Stomach (tissue), 8 donors: ENCODE measurements at regions not wholly inside any gene's neighbourhood (a gene's known extent, or its start where the extent isn't known, plus 50 kb on each side); places are given as distances from the start of the nearest gene placed in this dataset.
"Not testable (repeated sequence)": the region's sequence is repeated elsewhere in the genome, so short reads cannot be mapped to it uniquely, and the experiment has no call there.

Experiments used
- DNase-seq, 2 donors: peaks; one replicate each; pipeline versions ENCODE4 v3.0.0 to v3.0.0-alpha.2; 2013 to 2019
- H3K27ac ChIP-seq, 5 donors: fragments of 200-600 bp in 4 of 5; sonication (generic) in 4 of 5; one replicate each; pipeline ENCODE4 v1.5.1; 2013 to 2019; ENCODE audit warnings: mild to moderate bottlenecking in 1 of 5, moderate library complexity in 1 of 5
- H3K27me3 ChIP-seq, 3 donors: fragments of 200-600 bp; sonication (generic); one replicate each; pipeline ENCODE4 v1.5.1; 2017 to 2019; ENCODE audit warnings: mixed run types in 1 of 3
- H3K36me3 ChIP-seq, 4 donors: fragments of 200-600 bp; sonication (generic); 1 replicate in 3 of 4; 2 replicates in 1 of 4; pipeline ENCODE4 v1.5.1; 2016 to 2019
- H3K4me1 ChIP-seq, 4 donors: fragments of 200-600 bp; sonication (generic); one replicate each; pipeline ENCODE4 v1.5.1; 2016 to 2019
- H3K4me3 ChIP-seq, 4 donors: fragments of 200-600 bp; sonication (generic) in 3 of 4; one replicate each; pipeline ENCODE4 v1.5.1; 2016 to 2019; ENCODE audit warnings: mild to moderate bottlenecking in 1 of 4
- H3K9me3 ChIP-seq, 4 donors: fragments of 200-600 bp; sonication (generic); one replicate each; pipeline ENCODE4 v1.5.1; 2016 to 2019
- EP300 ChIP-seq: sonication (generic); formaldehyde crosslinking; IDR thresholded peaks from one replicate; pipeline ENCODE4 v1.6.1; 2017; ENCODE audit warnings: antibody characterized with exemption
- POLR2A ChIP-seq, 4 donors: fragments of 450-650 bp; IDR thresholded peaks; one replicate each; pipeline ENCODE4 v1.6.1; 2016; ENCODE audit warnings: antibody characterized with exemption in 4 of 4, control low read depth in 2 of 4, mild to moderate bottlenecking in 1 of 4, moderate library complexity in 1 of 4
- POLR2AphosphoS5 ChIP-seq, 3 donors: sonication (generic); formaldehyde crosslinking; IDR thresholded peaks; one replicate each; pipeline ENCODE4 v1.6.1; 2016; ENCODE audit warnings: antibody characterized with exemption in 3 of 3
- WGBS, 5 donors: extraction: QIAGEN DNeasy Blood & Tissue Kit in 3 of 5; methylation state at CpG; one replicate each; pipeline versions ENCODE4 v1.1.5 to v1.1.7; 2013 to 2018; 5-methylcytosine and 5-hydroxymethylcytosine counted together
- intact Hi-C: fragments of 100-400 bp; cut with DNase I; formaldehyde crosslinking; loops from one replicate; pipeline ENCODE4 v1.15.1; 2023; ENCODE audit warnings: low total_unique reads
- TF ChIP-seq, protein P1 (sequence below), 7 experiments: fragments of 450-650 bp in 4 of 7; fragments of 200-600 bp in 3 of 7; sonication (generic) in 3 of 7; IDR thresholded peaks; one replicate each; pipeline ENCODE4 v1.5.1; 2016 to 2019; ENCODE audit warnings: antibody characterized with exemption in 7 of 7, control low read depth in 2 of 7, mild to moderate bottlenecking in 1 of 7
- donor health status: healthy with polysubstance abuse.
- donor health status: Bipolar disorder and iron deficiency.
- donor health status: healthy.

- TF ChIP-seq POLR2AphosphoS5 (IDR thresholded peaks at IDR 0.05): no peak
- TF ChIP-seq, protein P1, sequence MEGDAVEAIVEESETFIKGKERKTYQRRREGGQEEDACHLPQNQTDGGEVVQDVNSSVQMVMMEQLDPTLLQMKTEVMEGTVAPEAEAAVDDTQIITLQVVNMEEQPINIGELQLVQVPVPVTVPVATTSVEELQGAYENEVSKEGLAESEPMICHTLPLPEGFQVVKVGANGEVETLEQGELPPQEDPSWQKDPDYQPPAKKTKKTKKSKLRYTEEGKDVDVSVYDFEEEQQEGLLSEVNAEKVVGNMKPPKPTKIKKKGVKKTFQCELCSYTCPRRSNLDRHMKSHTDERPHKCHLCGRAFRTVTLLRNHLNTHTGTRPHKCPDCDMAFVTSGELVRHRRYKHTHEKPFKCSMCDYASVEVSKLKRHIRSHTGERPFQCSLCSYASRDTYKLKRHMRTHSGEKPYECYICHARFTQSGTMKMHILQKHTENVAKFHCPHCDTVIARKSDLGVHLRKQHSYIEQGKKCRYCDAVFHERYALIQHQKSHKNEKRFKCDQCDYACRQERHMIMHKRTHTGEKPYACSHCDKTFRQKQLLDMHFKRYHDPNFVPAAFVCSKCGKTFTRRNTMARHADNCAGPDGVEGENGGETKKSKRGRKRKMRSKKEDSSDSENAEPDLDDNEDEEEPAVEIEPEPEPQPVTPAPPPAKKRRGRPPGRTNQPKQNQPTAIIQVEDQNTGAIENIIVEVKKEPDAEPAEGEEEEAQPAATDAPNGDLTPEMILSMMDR (IDR thresholded peaks at IDR 0.05): no peak
- no peak for TF ChIP-seq POLR2A (IDR thresholded peaks at IDR 0.05)
- TF ChIP-seq EP300: no peak
- no peak for DNase-seq
- Histone ChIP-seq H3K4me1 (no peaks in the 10 kb centered on the region), H3K4me3 (no peak overlapping the region), H3K36me3 (no peaks in the 10 kb centered on the region), H3K9me3 (no peaks in the 10 kb centered on the region), H3K27me3 (peaks cover 0 to 3% (median 0%) of the 10 kb centered on the region in 3 donors), H3K27ac (no peak overlapping the region)
- 68 to 75% (median 74%) methylated on average over 4 of the region's 4 CpGs for WGBS, 5 donors
- intact Hi-C loops: no loop called here
Observed at GRCh38 chr14:57046175-57046574, 222.5 kb downstream of the EXOC5 start.

DNA sequence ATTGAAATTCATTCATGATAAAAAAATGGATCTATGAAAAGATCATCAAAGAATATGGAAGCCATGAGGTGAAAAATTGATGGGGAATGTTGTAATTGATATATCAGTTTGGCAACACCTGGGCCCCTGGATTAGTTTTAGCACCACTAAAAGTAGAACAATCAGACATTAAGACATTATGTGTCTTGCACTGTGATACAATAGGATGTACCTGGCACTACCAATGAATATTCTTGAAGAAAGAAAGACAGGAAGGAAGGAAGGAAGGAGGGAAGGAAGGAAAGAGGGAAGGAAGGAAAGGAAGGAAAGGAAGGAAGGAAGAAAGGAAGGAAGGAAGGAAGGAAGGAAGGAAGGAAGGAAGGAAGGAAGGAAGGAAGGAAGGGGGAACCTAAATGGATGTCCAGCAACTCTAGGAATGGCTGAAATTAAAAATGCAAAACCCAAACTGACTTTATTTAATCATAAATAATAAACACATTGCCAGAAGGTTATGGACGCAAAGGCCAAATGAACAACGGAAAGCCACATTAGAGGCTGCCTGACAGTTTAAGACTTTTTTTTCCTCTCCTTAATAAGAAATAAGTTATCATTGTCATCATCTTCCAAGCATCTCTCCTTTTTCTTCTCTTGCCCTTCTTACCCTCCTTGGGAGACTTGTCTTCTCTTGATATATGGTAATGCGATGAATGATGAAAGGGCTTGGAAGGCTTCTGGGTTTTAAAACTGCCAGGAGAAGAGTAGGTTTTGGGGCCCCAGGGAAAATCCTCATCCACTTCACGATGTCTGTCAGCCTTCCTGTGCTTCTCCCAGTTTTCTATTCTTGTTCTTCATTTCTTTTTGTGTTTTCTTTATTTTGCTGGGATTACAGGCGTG is 224.4 kb downstream of the EXOC5 start:
- H3K4me1 ChIP-seq, H3K27me3 ChIP-seq, H3K36me3 ChIP-seq, intact Hi-C loops, DNase-seq, H3K27ac ChIP-seq, H3K9me3 ChIP-seq, H3K4me3 ChIP-seq: not testable (repeated sequence)
- WGBS, 5 donors: 80 to 90% (median 87%) methylated on average over 5 of the region's 5 CpGs

DNA sequence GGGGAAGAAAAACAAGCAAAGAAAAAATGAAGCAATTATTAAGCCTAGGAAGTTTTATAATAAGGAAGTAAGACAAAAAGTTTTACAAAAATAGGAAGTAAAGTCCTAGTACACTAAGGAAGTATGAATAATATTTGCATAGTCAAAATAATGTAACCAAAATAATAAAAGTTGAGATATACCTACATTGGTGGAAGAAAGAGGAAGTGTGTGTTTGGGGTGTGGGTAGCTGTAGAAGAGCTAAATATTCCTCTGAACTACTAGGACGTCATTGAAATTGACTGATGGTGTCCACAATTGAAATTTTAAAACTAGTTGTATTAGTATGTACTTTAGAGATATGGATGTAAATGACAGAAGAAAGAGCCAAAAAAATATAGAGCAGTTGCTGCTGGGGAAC is 228.4 kb upstream of the OTX2 start:
- H3K4me1 ChIP-seq: no peaks in the 10 kb centered on the region
- no peaks in the 10 kb centered on the region for H3K36me3 ChIP-seq
- H3K9me3 ChIP-seq: no peaks in the 10 kb centered on the region
- intact Hi-C loops: no loop called here
- 24 to 46% (median 33%) methylated on average over 1 of the region's 1 CpG for WGBS, 5 donors
- H3K27ac ChIP-seq: no peak overlapping the region
- no peak for DNase-seq
- H3K27me3 ChIP-seq: no peaks in the 10 kb centered on the region
- H3K4me3 ChIP-seq: no peak overlapping the region
- TF ChIP-seq EP300 (no peak), POLR2AphosphoS5 (IDR thresholded peaks at IDR 0.05) (no peak), POLR2A (IDR thresholded peaks at IDR 0.05) (no peak)
- TF ChIP-seq, protein P1 (IDR thresholded peaks at IDR 0.05): no peak

GRCh38 chr14:57031474-57031873 is 221.2 kb upstream of the OTX2 start:
- 81 to 94% (median 88%) methylated on average over 1 of the region's 1 CpG for WGBS, 5 donors

DNA sequence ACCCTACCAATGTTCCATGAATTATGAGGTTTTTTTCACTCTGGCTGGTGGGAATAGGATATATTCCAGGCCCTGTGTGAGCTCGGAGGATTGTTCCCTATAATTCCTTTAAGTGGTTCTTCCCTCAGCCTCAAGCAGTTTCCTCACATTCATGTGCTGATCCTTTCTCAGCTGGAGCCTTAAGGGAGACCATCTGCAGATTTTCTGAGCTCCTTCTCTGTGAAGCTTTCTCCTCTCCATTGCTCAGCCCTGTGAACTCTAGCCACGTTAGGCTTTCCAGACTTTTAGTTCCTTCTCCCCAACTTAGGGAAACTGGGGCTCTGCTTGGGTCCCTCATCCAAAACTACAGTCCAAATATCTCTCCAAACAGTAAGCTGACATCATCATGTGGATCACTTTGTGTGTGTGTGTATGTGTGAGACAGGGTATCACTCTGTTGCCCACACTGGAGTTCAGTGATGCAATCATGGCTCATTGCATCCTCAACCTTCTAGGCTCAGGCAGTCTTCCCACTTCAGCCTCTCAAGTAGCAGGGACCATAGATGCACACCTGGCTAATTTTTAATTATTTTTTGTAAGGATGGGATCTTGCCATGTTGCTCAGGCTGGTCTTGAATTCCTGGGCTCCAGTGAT is 219.5 kb upstream of the OTX2 start:
- Histone ChIP-seq H3K4me3 (no peak overlapping the region), H3K9me3 (peaks cover 0 to 14% (median 11%) of the 10 kb centered on the region in 4 donors), H3K4me1 (no peaks in the 10 kb centered on the region), H3K27ac (no peak overlapping the region), H3K36me3 (no peaks in the 10 kb centered on the region), H3K27me3 (no peaks in the 10 kb centered on the region)
- no peak for DNase-seq
- no peak for TF ChIP-seq POLR2AphosphoS5 (IDR thresholded peaks at IDR 0.05)
- TF ChIP-seq, protein P1 (IDR thresholded peaks at IDR 0.05): no peak
- no peak for TF ChIP-seq POLR2A (IDR thresholded peaks at IDR 0.05)
- no peak for TF ChIP-seq EP300
- WGBS, 5 donors: 23 to 67% (median 58%) methylated on average over 2 of the region's 2 CpGs
- intact Hi-C loops: no loop called here

More at GRCh38 chr14:57031474-57031873, 221.2 kb upstream of the OTX2 start:
- Histone ChIP-seq H3K4me1 (no peaks in the 10 kb centered on the region), H3K36me3 (no peaks in the 10 kb centered on the region), H3K27me3 (no peaks in the 10 kb centered on the region), H3K4me3 (no peak overlapping the region), H3K9me3 (peaks cover 0 to 14% (median 11%) of the 10 kb centered on the region in 4 donors), H3K27ac (no peak overlapping the region)
- intact Hi-C loops: no loop called here
- no peak for TF ChIP-seq POLR2A (IDR thresholded peaks at IDR 0.05)
- TF ChIP-seq POLR2AphosphoS5 (IDR thresholded peaks at IDR 0.05): no peak
- no peak for TF ChIP-seq EP300
- no peak for DNase-seq
